GM12878 (cell line): ENCODE measurements at regions not wholly inside any gene's neighbourhood (a gene's known extent, or its start where the extent isn't known, plus 50 kb on each side); places are given as distances from the start of the nearest gene placed in this dataset.

Source experiments
- ATAC-seq: fragments of 200-7000 bp; cut with Tn5 transposase; 3 replicates; pipeline ENCODE4 v1.9.1; 2020; ENCODE audit warnings: mild to moderate bottlenecking, moderate library complexity
- BruUV-seq: library from RNA; stranded (reverse); fragments of 400-500 nt; replicated peaks from 2 replicates; lab custom pipeline; 2021; lab: Mats Ljungman, UMichigan
- CTCF ChIA-PET: fragments of 300-600 bp; sonication (Branson Sonifier 250); formaldehyde crosslinking; extraction: SDS; loops from one replicate; lab custom pipeline; 2021; ENCODE audit warnings: inconsistent platforms; lab: Yijun Ruan, JAX
- POLR2A ChIA-PET: fragments of 350-600 bp; formaldehyde crosslinking; extraction: SDS; loops from one replicate; lab custom pipeline; 2021; ENCODE audit warnings: inconsistent platforms; lab: Charles Lee
- RAD21 ChIA-PET: fragments of 300-600 bp; sonication (Branson Sonifier 250); formaldehyde crosslinking; loops from one replicate; lab custom pipeline; 2023; ENCODE audit warnings: antibody characterized with exemption; ENCODE audit not compliant: unreplicated experiment; lab: Charles Lee
- SMC1A ChIA-PET: fragments of 300-600 bp; sonication (Branson Sonifier 250); formaldehyde crosslinking; loops from one replicate; lab custom pipeline; 2023; ENCODE audit not compliant: unreplicated experiment, uncharacterized antibody; lab: Charles Lee
- DNase-seq: peaks from one replicate; pipeline ENCODE4 v3.0.0-alpha.2; 2011; ENCODE audit warnings: low read depth, low spot score
- FAIRE-seq: peaks from 3 replicates; lab custom pipeline; 2011; peaks lifted over from hg19 to GRCh38; lab: Jason Lieb, UNC
- H2AFZ ChIP-seq: 2 replicates; pipeline ENCODE4 v1.6.0; 2011; ENCODE audit warnings: low read depth, low read length, control low read depth; ENCODE audit not compliant: control insufficient read depth
- H3K27ac ChIP-seq: 2 replicates; pipeline ENCODE4 v1.5.1; 2011; ENCODE audit warnings: control low read depth; ENCODE audit not compliant: control insufficient read depth, insufficient read depth
- H3K27me3 ChIP-seq, 2 experiments: replicated peaks in 1 of 2; 2 replicates each; pipeline versions ENCODE4 v1.6.0 to v1.6.1; 2011; ENCODE audit warnings: low read length in 1 of 2; ENCODE audit not compliant: control insufficient read depth in 2 of 2, insufficient read depth in 2 of 2
- H3K36me3 ChIP-seq, 2 experiments: 2 replicates each; pipeline ENCODE4 v1.5.1; 2011; ENCODE audit warnings: low read length in 1 of 2; ENCODE audit not compliant: control insufficient read depth in 2 of 2, insufficient read depth in 2 of 2
- H3K4me1 ChIP-seq: 2 replicates; pipeline ENCODE4 v1.6.1; 2011; ENCODE audit warnings: mild to moderate bottlenecking, low read length, moderate library complexity, mixed read lengths; ENCODE audit not compliant: control insufficient read depth, insufficient read depth
- H3K4me2 ChIP-seq: 2 replicates; pipeline ENCODE4 v1.6.0; 2011; ENCODE audit warnings: control low read depth; ENCODE audit not compliant: control insufficient read depth, insufficient read depth
- H3K4me3 ChIP-seq: fragments of 200-600 bp; sonication (generic); 2 replicates; pipeline ENCODE4 v1.5.1; 2016
- H3K79me2 ChIP-seq: 2 replicates; pipeline ENCODE4 v1.6.0; 2011; ENCODE audit warnings: low read length; ENCODE audit not compliant: control insufficient read depth, insufficient read depth
- H3K9ac ChIP-seq: 2 replicates; pipeline ENCODE4 v1.8.0; 2011; ENCODE audit warnings: low read length, control low read depth, mixed read lengths; ENCODE audit not compliant: control insufficient read depth, insufficient read depth
- H3K9me3 ChIP-seq: replicated peaks from 3 replicates; pipeline ENCODE4 v1.5.1; 2011; ENCODE audit warnings: mild to moderate bottlenecking, low read length; ENCODE audit not compliant: control insufficient read depth, insufficient read depth
- H4K20me1 ChIP-seq: 2 replicates; pipeline ENCODE4 v1.6.0; 2011; ENCODE audit not compliant: control insufficient read depth, insufficient read depth
- RELA ChIP-seq: fragments of 450-650 bp; IDR thresholded peaks from 2 replicates; pipeline ENCODE4 v1.8.0; 2014; ENCODE audit warnings: borderline replicate concordance; ENCODE audit not compliant: partially characterized antibody
- SMAD1 ChIP-seq: fragments of 450-650 bp; IDR thresholded peaks from 2 replicates; pipeline ENCODE4 v1.6.1; 2018; ENCODE audit warnings: mild to moderate bottlenecking, low read depth; ENCODE audit not compliant: partially characterized antibody
- TCF7 ChIP-seq: IDR thresholded peaks from 2 replicates; pipeline ENCODE4 v1.6.1; 2014; ENCODE audit warnings: antibody characterized with exemption, borderline replicate concordance
- ZNF217 ChIP-seq: fragments of 450-650 bp; IDR thresholded peaks from 2 replicates; pipeline ENCODE4 v1.6.1; 2017; ENCODE audit warnings: antibody characterized with exemption, mild to moderate bottlenecking
- WGBS: methylation state at CpG from one replicate; pipeline ENCODE4 v1.1.6; 2016; ENCODE audit warnings: low lambda C conversion rate; ENCODE audit not compliant: insufficient replicate concordance, insufficient coverage; ENCODE audit errors: missing lambda C conversion rate; 5-methylcytosine and 5-hydroxymethylcytosine counted together
- in situ Hi-C: fragments of 300-500 bp; cut with MboI; formaldehyde crosslinking; loops from 9 replicates; pipeline ENCODE4 v1.14.3; 2018; ENCODE audit warnings: mixed read lengths
- intact Hi-C: fragments of 100-400 bp; cut with micrococcal nuclease; formaldehyde crosslinking; loops from one replicate; pipeline ENCODE4 v1.14.2; 2022; ENCODE audit not compliant: unreplicated experiment
- TF ChIP-seq, protein P1 (sequence below): fragments of 450-650 bp; IDR thresholded peaks from 2 replicates; pipeline ENCODE4 v1.6.1; 2016; ENCODE audit warnings: mild to moderate bottlenecking

DNA sequence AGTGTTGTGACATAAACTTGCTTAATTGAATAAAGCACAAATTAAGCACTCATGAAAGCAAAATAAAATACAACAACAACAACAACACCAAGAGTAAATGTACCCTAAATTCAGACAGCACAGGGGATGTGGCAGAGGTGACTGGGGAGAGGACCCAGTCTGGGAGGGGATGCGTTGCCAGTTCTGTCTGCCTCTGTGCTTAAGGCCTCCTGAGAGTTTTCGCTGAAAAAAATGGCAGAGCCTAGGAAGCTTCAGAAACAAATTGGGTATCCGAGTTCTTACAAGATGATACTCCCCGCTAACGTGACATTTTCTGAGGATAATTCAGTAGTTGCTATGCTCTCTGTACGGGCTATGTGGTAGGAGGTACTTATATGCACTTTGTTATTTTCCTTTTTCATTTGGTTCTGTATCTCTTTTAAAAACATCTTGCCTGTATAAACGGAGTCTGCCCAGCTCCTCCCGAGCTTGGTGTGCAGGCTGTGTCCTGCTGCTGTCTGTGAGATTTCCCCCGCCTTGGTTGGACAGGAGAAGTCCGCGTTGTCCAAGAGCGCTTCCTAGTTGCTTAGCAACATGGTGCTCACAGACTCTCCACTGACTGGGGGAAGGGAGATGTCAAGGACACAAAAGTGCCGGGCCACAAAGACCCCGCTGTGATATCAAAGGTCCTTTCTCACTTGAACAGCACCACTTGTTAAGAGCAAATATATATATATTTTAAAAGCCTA lies 134.2 kb upstream of the CPHXL start:
- H3K79me2 ChIP-seq, result no peaks in the 10 kb centered on the region
- ATAC-seq (no peak), FAIRE-seq (no peak), DNase-seq (no peak)
- no peak overlapping the region for H3K4me2 ChIP-seq
- H4K20me1 ChIP-seq, result no peaks in the 10 kb centered on the region
- POLR2A ChIA-PET, result no interaction called here
- in situ Hi-C loops, result no loop called here
- H3K4me1 ChIP-seq, result no peaks in the 10 kb centered on the region
- RAD21 ChIA-PET, result no interaction called here
- H2AFZ ChIP-seq, result no peak overlapping the region
- intact Hi-C loops, result no loop called here
- SMC1A ChIA-PET, result no interaction called here
- H3K27ac ChIP-seq, result no peak overlapping the region
- TF ChIP-seq TCF7, result no peak
- TF ChIP-seq SMAD1, result no peak
- TF ChIP-seq ZNF217, result no peak
- TF ChIP-seq RELA, result no peak
- TF ChIP-seq, protein P1, sequence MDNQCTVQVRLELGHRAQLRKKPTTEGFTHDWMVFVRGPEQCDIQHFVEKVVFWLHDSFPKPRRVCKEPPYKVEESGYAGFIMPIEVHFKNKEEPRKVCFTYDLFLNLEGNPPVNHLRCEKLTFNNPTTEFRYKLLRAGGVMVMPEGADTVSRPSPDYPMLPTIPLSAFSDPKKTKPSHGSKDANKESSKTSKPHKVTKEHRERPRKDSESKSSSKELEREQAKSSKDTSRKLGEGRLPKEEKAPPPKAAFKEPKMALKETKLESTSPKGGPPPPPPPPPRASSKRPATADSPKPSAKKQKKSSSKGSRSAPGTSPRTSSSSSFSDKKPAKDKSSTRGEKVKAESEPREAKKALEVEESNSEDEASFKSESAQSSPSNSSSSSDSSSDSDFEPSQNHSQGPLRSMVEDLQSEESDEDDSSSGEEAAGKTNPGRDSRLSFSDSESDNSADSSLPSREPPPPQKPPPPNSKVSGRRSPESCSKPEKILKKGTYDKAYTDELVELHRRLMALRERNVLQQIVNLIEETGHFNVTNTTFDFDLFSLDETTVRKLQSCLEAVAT, result no peak
- H3K9ac ChIP-seq, result no peak overlapping the region
- H3K4me3 ChIP-seq, result no peak overlapping the region
- BruUV-seq, result no TSS peak
- CTCF ChIA-PET, result no interaction called here
- H3K36me3 ChIP-seq, result no peaks in the 10 kb centered on the region
- WGBS, result 15% methylated on average over 14 of the region's 14 CpGs
- no peaks in the 10 kb centered on the region for H3K27me3 ChIP-seq
- no peaks in the 10 kb centered on the region for H3K9me3 ChIP-seq
